ENCODE measurements at regions not wholly inside any gene's neighbourhood (a gene's known extent, or its start where the extent isn't known, plus 50 kb on each side); places are given as distances from the start of the nearest gene placed in this dataset.

DNA sequence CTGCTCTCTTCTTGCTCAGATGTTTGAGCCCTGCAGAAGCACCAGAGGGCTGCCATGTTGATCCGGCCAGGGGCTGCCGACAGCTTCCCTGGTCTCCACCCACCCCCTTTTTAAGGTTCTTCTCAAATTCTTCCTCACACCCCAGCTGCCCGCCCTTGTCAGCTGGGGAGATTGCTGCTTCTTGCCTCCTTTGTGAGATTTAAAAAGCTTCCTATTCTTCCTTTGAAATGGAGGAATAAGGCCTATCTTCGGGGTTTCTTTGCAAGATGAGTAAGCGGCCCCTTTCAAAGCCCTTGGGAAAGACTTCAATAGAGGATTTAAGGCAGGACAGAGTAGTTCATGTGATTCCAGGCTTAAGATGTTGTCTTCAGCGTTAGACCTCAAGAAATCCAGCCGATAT, 211.9 kb upstream of the SHH start:
- Histone ChIP-seq H3K27ac (ENCODE audit: insufficient read depth, low read depth, low read length) (no peak overlapping the region), H3K4me2 (ENCODE audit: insufficient read depth, low read length) (no peak overlapping the region), H4K20me1 (replicated peaks; ENCODE audit: control insufficient read depth, extremely low read depth, insufficient read depth, low read length) (no peaks in the 10 kb centered on the region), H3K27me3 (ENCODE audit: control insufficient read depth in 2 of 2, insufficient read depth in 2 of 2, low read length in 2 of 2) (no peaks in the 10 kb centered on the region), H3K79me2 (ENCODE audit: control insufficient read depth, insufficient read depth, low read length) (no peaks in the 10 kb centered on the region), H3K4me1 (ENCODE audit: control insufficient read depth, extremely low read depth, insufficient read depth, low read length) (no peaks in the 10 kb centered on the region), H3K4me3 (replicated peaks in 1 of 3; ENCODE audit: insufficient read depth in 1 of 3, low read depth in 1 of 3, low read length in 3 of 3) (no peak overlapping the region), H3K36me3 (ENCODE audit: control insufficient read depth in 2 of 2, extremely low read depth in 1 of 2, insufficient read depth in 2 of 2, low read length in 2 of 2) (no peaks in the 10 kb centered on the region), H3K9me3 (replicated peaks; ENCODE audit: control insufficient read depth, insufficient read depth, low read length) (no peaks in the 10 kb centered on the region), H2AFZ (ENCODE audit: low read depth, low read length) (no peak overlapping the region), H3K9me1 (replicated peaks; ENCODE audit: control insufficient read depth, extremely low read depth, insufficient read depth, low read length) (no peaks in the 10 kb centered on the region), H3K9ac (replicated peaks; ENCODE audit: extremely low read depth, insufficient read depth, low read length) (no peak overlapping the region)
- DNase-seq (ENCODE audit: low read depth, low spot score) (no peak), FAIRE-seq (no peak)
- CTCF ChIA-PET: no interaction called here
- BruUV-seq (replicated peaks): no TSS peak
- intact Hi-C loops (cut with micrococcal nuclease): no loop called here
- TF ChIP-seq POLR2AphosphoS5 (IDR thresholded peaks at IDR 0.05; ENCODE audit: insufficient read depth, low read depth, low read length) (no peak), GATA2 (IDR thresholded peaks at IDR 0.05; ENCODE audit: insufficient read depth, insufficient read length, low read depth, low read length) (no peak), POLR2A (IDR thresholded peaks at IDR 0.05; ENCODE audit: low read depth, low read length) (no peak), FOS (IDR thresholded peaks at IDR 0.05; ENCODE audit: borderline replicate concordance, insufficient read depth, low read length) (no peak), EZH2 (IDR thresholded peaks at IDR 0.05; ENCODE audit: borderline replicate concordance, low read depth, low read length, severe bottlenecking) (no peak), MYC (IDR thresholded peaks at IDR 0.05; ENCODE audit: low read depth, low read length) (no peak), JUN (IDR thresholded peaks at IDR 0.05; ENCODE audit: borderline replicate concordance, insufficient read depth, insufficient read length, low read depth) (no peak)
- TF ChIP-seq, protein P1, sequence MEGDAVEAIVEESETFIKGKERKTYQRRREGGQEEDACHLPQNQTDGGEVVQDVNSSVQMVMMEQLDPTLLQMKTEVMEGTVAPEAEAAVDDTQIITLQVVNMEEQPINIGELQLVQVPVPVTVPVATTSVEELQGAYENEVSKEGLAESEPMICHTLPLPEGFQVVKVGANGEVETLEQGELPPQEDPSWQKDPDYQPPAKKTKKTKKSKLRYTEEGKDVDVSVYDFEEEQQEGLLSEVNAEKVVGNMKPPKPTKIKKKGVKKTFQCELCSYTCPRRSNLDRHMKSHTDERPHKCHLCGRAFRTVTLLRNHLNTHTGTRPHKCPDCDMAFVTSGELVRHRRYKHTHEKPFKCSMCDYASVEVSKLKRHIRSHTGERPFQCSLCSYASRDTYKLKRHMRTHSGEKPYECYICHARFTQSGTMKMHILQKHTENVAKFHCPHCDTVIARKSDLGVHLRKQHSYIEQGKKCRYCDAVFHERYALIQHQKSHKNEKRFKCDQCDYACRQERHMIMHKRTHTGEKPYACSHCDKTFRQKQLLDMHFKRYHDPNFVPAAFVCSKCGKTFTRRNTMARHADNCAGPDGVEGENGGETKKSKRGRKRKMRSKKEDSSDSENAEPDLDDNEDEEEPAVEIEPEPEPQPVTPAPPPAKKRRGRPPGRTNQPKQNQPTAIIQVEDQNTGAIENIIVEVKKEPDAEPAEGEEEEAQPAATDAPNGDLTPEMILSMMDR (IDR thresholded peaks at IDR 0.05; ENCODE audit: extremely low read depth in 1 of 2, insufficient read depth in 1 of 2, low read depth in 1 of 2, low read length in 2 of 2): no peak
- TF ChIP-seq, protein P2, sequence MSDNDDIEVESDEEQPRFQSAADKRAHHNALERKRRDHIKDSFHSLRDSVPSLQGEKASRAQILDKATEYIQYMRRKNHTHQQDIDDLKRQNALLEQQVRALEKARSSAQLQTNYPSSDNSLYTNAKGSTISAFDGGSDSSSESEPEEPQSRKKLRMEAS (IDR thresholded peaks at IDR 0.05; ENCODE audit: insufficient read depth, insufficient read length): no peak
- POLR2A ChIA-PET: no interaction called here
- dilution Hi-C loops (cut with MboI; ENCODE audit: extremely low pct_ligation_motif_present, low sequenced_read_pairs): no loop called here
